ENCODE measurements at regions not wholly inside any gene's neighbourhood (a gene's known extent, or its start where the extent isn't known, plus 50 kb on each side); places are given as distances from the start of the nearest gene placed in this dataset.

- no peak for TF ChIP-seq EZH2phosphoT487 (IDR thresholded peaks at IDR 0.05; ENCODE audit: low read depth)
- TF ChIP-seq, protein P1, sequence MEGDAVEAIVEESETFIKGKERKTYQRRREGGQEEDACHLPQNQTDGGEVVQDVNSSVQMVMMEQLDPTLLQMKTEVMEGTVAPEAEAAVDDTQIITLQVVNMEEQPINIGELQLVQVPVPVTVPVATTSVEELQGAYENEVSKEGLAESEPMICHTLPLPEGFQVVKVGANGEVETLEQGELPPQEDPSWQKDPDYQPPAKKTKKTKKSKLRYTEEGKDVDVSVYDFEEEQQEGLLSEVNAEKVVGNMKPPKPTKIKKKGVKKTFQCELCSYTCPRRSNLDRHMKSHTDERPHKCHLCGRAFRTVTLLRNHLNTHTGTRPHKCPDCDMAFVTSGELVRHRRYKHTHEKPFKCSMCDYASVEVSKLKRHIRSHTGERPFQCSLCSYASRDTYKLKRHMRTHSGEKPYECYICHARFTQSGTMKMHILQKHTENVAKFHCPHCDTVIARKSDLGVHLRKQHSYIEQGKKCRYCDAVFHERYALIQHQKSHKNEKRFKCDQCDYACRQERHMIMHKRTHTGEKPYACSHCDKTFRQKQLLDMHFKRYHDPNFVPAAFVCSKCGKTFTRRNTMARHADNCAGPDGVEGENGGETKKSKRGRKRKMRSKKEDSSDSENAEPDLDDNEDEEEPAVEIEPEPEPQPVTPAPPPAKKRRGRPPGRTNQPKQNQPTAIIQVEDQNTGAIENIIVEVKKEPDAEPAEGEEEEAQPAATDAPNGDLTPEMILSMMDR (IDR thresholded peaks at IDR 0.05; ENCODE audit: low read depth, low read length) = no peak
- Histone ChIP-seq H3K4me2 (ENCODE audit: low read length) (no peak overlapping the region), H3K27ac (ENCODE audit: low read length) (no peak overlapping the region), H2AFZ (ENCODE audit: low read depth, low read length) (no peak overlapping the region), H4K20me1 (ENCODE audit: insufficient read depth, low read length) (no peaks in the 10 kb centered on the region), H3K79me2 (ENCODE audit: low read length) (no peaks in the 10 kb centered on the region), H3K4me1 (ENCODE audit: low read length) (peaks cover 12% of the 10 kb centered on the region), H3K9ac (ENCODE audit: low read length) (no peak overlapping the region), H3K36me3 (replicated peaks; ENCODE audit: low read depth, low read length) (no peaks in the 10 kb centered on the region), H3K9me3 (ENCODE audit: insufficient read depth, low read length) (no peaks in the 10 kb centered on the region), H3K4me3 (ENCODE audit: low read length) (no peak overlapping the region), H3K27me3 (ENCODE audit: low read depth, low read length) (no peaks in the 10 kb centered on the region)
Measured at GRCh38 chr1:65045022-65045817, 78.9 kb upstream of the JAK1 start.

DNA sequence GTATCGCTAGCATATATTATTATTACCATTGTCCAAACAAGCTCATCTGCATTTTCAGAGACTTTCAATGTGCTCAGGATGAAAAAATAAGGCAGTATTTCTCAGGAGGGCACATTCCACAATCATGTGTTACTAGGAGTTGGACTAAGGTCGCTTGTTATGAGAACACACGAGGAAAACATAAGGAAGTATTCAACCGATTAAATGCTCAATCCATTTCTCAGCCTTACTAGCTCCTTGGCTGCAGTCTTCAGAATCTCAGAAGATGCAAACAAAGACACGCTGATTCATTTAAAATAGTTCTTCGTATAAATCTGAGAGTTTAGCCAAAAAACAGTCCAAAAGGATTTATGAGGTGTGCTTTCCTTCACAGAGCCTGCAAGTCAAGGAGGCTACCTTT lies 82.0 kb upstream of the JAK1 start:
- Histone ChIP-seq H2AFZ (ENCODE audit: low read depth, low read length) (no peak overlapping the region), H3K9me3 (ENCODE audit: insufficient read depth, low read length) (no peaks in the 10 kb centered on the region), H3K4me1 (ENCODE audit: low read length) (no peaks in the 10 kb centered on the region), H3K27me3 (ENCODE audit: low read depth, low read length) (no peaks in the 10 kb centered on the region), H3K79me2 (ENCODE audit: low read length) (no peaks in the 10 kb centered on the region), H3K4me2 (ENCODE audit: low read length) (no peak overlapping the region), H4K20me1 (ENCODE audit: insufficient read depth, low read length) (no peaks in the 10 kb centered on the region), H3K9ac (ENCODE audit: low read length) (no peak overlapping the region), H3K36me3 (replicated peaks; ENCODE audit: low read depth, low read length) (no peaks in the 10 kb centered on the region), H3K27ac (ENCODE audit: low read length) (no peak overlapping the region), H3K4me3 (ENCODE audit: low read length) (no peak overlapping the region)
- TF ChIP-seq EZH2phosphoT487 (IDR thresholded peaks at IDR 0.05; ENCODE audit: low read depth) = no peak
- TF ChIP-seq, protein P1 (IDR thresholded peaks at IDR 0.05; ENCODE audit: low read depth, low read length) = no peak

DNA sequence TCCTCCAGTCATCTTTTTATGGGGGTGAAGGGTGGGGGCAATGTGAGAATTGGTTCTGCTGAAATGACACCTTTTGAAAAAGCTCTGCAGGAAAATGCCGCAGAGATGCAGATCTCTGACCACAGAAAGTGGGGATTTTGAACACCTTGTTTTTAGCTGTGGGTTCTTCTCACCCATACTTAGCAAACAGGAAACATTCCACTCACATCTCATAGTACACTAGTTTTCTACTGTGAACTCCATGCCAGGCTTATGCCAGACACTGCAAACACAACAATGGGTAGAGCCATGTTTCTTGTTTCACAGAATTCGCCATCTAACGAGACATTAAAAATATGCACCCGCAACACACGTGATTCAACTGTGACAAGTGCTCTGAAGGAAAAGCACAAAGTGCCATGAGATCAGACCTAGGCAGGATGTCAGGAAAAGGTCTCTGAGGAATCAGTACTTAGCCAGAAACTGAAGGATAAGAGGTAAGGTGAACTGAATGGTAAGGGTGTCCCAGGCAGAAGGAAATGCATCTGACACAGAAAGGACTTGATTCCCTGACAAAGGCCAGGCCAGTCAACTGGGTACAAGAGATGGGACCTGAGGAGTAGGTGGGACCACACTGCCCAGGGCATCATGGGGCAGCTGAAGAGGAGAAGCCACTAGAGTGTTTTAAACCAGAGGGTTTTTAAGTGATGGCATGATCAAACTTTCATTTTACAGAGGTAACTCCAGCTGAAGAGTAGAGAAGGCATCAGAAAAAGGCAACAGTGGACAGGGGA lies 83.8 kb upstream of the JAK1 start:
- no peak for TF ChIP-seq EZH2phosphoT487 (IDR thresholded peaks at IDR 0.05; ENCODE audit: low read depth)
- TF ChIP-seq, protein P1 (IDR thresholded peaks at IDR 0.05; ENCODE audit: low read depth, low read length) = no peak
- Histone ChIP-seq H3K36me3 (replicated peaks; ENCODE audit: low read depth, low read length) (no peaks in the 10 kb centered on the region), H2AFZ (ENCODE audit: low read depth, low read length) (no peak overlapping the region), H3K4me3 (ENCODE audit: low read length) (no peak overlapping the region), H3K9me3 (ENCODE audit: insufficient read depth, low read length) (no peaks in the 10 kb centered on the region), H4K20me1 (ENCODE audit: insufficient read depth, low read length) (no peaks in the 10 kb centered on the region), H3K4me1 (ENCODE audit: low read length) (no peaks in the 10 kb centered on the region), H3K9ac (ENCODE audit: low read length) (no peak overlapping the region), H3K79me2 (ENCODE audit: low read length) (no peaks in the 10 kb centered on the region), H3K27ac (ENCODE audit: low read length) (no peak overlapping the region), H3K4me2 (ENCODE audit: low read length) (no peak overlapping the region), H3K27me3 (ENCODE audit: low read depth, low read length) (no peaks in the 10 kb centered on the region)

DNA sequence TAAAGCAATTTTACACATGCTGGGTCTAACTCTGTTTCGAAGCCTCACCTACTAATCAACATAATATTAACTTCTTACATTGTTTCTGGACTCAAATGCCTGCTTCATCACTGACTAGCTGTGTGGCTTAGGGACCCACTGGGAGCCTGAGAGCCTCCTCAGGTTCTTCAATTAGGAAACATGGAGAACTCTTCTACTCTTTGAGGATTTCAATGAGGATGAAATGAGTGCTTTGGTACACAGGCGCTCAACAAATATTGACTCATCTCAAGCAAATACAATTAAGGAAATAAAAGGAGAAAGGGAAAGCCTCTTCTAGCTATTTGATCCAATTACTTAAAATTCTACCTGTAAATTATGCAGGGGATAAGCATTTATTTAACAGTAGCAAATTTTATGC lies 84.4 kb upstream of the JAK1 start:
- Histone ChIP-seq H3K4me2 (ENCODE audit: low read length) (no peak overlapping the region), H3K27ac (ENCODE audit: low read length) (no peak overlapping the region), H3K79me2 (ENCODE audit: low read length) (no peaks in the 10 kb centered on the region), H3K9ac (ENCODE audit: low read length) (no peak overlapping the region), H3K36me3 (replicated peaks; ENCODE audit: low read depth, low read length) (no peaks in the 10 kb centered on the region), H3K4me3 (ENCODE audit: low read length) (no peak overlapping the region), H4K20me1 (ENCODE audit: insufficient read depth, low read length) (no peaks in the 10 kb centered on the region), H3K4me1 (ENCODE audit: low read length) (no peaks in the 10 kb centered on the region), H3K9me3 (ENCODE audit: insufficient read depth, low read length) (no peaks in the 10 kb centered on the region), H3K27me3 (ENCODE audit: low read depth, low read length) (no peaks in the 10 kb centered on the region), H2AFZ (ENCODE audit: low read depth, low read length) (no peak overlapping the region)
- no peak for TF ChIP-seq EZH2phosphoT487 (IDR thresholded peaks at IDR 0.05; ENCODE audit: low read depth)
- TF ChIP-seq, protein P1 (IDR thresholded peaks at IDR 0.05; ENCODE audit: low read depth, low read length) = no peak

Data from OCI-LY3 (cell line).